Activated CD8-positive, alpha-beta T cell treated with anti-CD3 and anti-CD28 coated beads for 36 hours (primary cell): ENCODE measurements at regions not wholly inside any gene's neighbourhood (a gene's known extent, or its start where the extent isn't known, plus 50 kb on each side); places are given as distances from the start of the nearest gene placed in this dataset.

ENCODE experiments used
- ATAC-seq: fragments of 200-7000 bp; cut with Tn5 transposase; one replicate; pipeline ENCODE4 v1.10.0; 2021; ENCODE audit warnings: mild to moderate bottlenecking, moderate library complexity
- CTCF ChIA-PET: fragments of 350-600 bp; sonication (Branson Sonifier 250); formaldehyde crosslinking; loops from one replicate; lab custom pipeline; 2021; ENCODE audit warnings: antibody characterized with exemption; lab: Charles Lee
- POLR2A ChIA-PET: fragments of 350-600 bp; sonication (Branson Sonifier 250); formaldehyde crosslinking; loops from one replicate; lab custom pipeline; 2021; ENCODE audit warnings: antibody characterized with exemption; lab: Charles Lee
- DNase-seq: peaks from one replicate; pipeline ENCODE4 v3.0.0-alpha.2; 2020
- H3K27ac Mint-ChIP-seq: one replicate; pipeline ENCODE4 v1.8.0; 2021; ENCODE audit warnings: mild to moderate bottlenecking, mixed read lengths
- H3K27me3 Mint-ChIP-seq: one replicate; pipeline ENCODE4 v1.8.0; 2021; ENCODE audit warnings: mixed read lengths
- H3K36me3 Mint-ChIP-seq: one replicate; pipeline ENCODE4 v1.8.0; 2021; ENCODE audit warnings: low read depth, mixed read lengths
- H3K4me1 Mint-ChIP-seq: one replicate; pipeline ENCODE4 v1.8.0; 2021; ENCODE audit warnings: low read depth, mixed read lengths
- H3K4me3 Mint-ChIP-seq: one replicate; pipeline ENCODE4 v1.8.0; 2021; ENCODE audit warnings: mild to moderate bottlenecking, moderate library complexity, mixed read lengths
- H3K9me3 Mint-ChIP-seq: one replicate; pipeline ENCODE4 v1.8.0; 2021; ENCODE audit warnings: mixed read lengths
- CTCF ChIP-seq: fragments of 200-600 bp; IDR thresholded peaks from one replicate; pipeline ENCODE4 v1.8.0; 2022; ENCODE audit warnings: antibody characterized with exemption, mild to moderate bottlenecking
- intact Hi-C: fragments of 100-400 bp; cut with micrococcal nuclease; formaldehyde crosslinking; loops from one replicate; pipeline ENCODE4 v1.10.0; 2022

DNA sequence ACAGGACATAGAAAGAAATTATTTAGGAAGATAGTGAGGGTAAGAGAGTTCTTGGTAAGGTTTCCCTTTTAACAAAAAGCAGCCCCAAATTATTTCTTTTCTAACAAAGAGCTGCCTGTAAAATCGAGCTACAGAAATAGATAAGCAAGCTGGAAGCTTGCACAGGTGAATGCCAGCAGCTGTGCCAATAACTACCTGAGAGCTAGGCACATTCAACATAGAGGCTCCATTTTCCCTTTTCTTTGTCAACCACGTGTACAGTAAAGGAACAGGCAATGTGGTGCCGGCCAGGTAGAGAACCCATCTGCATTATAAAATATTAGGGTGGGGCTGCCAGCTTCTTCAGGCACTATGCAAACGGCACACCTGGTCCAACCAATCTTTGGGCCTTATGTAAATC is 341.6 kb upstream of the JAG1 start:
- no peak overlapping the region for H3K27ac Mint-ChIP-seq
- H3K9me3 Mint-ChIP-seq = peaks cover 5% of the 10 kb centered on the region
- intact Hi-C loops = no loop called here
- ChIA-PET POLR2A (no interaction called here), CTCF (no interaction called here)
- DNase-seq (no peak), ATAC-seq (no peak)
- no peak for TF ChIP-seq CTCF
- H3K36me3 Mint-ChIP-seq = no peaks in the 10 kb centered on the region
- H3K4me3 Mint-ChIP-seq = no peak overlapping the region
- no peaks in the 10 kb centered on the region for H3K4me1 Mint-ChIP-seq
- H3K27me3 Mint-ChIP-seq = no peaks in the 10 kb centered on the region

GRCh38 chr20:11017446-11017845 is 343.6 kb upstream of the JAG1 start:
- Mint-ChIP-seq H3K9me3 (peaks cover 5% of the 10 kb centered on the region), H3K36me3 (no peaks in the 10 kb centered on the region), H3K27ac (no peak overlapping the region), H3K4me1 (no peaks in the 10 kb centered on the region), H3K27me3 (no peaks in the 10 kb centered on the region), H3K4me3 (no peak overlapping the region)
- intact Hi-C loops = no loop called here
- POLR2A ChIA-PET = no interaction called here
- no peak for ATAC-seq
- no peak for DNase-seq
- TF ChIP-seq CTCF = no peak
- CTCF ChIA-PET = no interaction called here

DNA sequence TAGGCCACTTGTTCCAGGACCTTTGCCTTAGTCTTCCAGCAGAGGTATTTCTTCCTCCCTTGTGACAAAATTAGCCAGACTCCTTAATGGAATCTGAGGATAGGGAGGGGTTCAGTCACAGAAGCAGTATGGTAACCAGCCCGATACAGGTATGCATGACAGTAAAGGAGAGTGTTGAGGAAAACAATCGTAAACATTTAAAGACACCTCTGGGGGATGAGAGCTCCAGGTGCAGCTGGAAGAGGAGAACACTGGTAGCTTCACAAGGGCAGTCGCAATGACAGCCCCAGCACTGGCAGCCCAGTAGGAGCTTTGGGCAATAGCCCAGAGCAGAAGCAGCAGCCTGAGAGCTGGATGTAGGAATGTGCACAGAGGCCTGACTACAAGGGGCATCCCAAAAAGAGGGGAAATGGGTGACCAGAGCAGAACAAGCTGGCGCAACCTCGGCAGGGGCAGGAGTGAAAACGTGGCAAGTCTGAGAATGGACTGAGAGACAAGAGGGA is 344.9 kb upstream of the JAG1 start:
- ATAC-seq (no peak), DNase-seq (no peak)
- ChIA-PET POLR2A (no interaction called here), CTCF (no interaction called here)
- H3K27ac Mint-ChIP-seq = no peak overlapping the region
- H3K36me3 Mint-ChIP-seq = no peaks in the 10 kb centered on the region
- intact Hi-C loops = no loop called here
- no peak for TF ChIP-seq CTCF
- no peaks in the 10 kb centered on the region for H3K4me1 Mint-ChIP-seq
- no peak overlapping the region for H3K4me3 Mint-ChIP-seq
- peaks cover 7% of the 10 kb centered on the region for H3K9me3 Mint-ChIP-seq
- H3K27me3 Mint-ChIP-seq = no peaks in the 10 kb centered on the region

GRCh38 chr20:11020712-11021111 is 346.9 kb upstream of the JAG1 start:
- intact Hi-C loops = no loop called here
- ATAC-seq (no peak), DNase-seq (no peak)
- ChIA-PET CTCF (no interaction called here), POLR2A (no interaction called here)
- Mint-ChIP-seq H3K9me3 (peaks cover 7% of the 10 kb centered on the region), H3K27me3 (no peaks in the 10 kb centered on the region), H3K27ac (no peak overlapping the region), H3K36me3 (no peaks in the 10 kb centered on the region), H3K4me1 (no peaks in the 10 kb centered on the region), H3K4me3 (no peak overlapping the region)
- TF ChIP-seq CTCF = no peak

GRCh38 chr20:11027224-11027623 is 353.4 kb upstream of the JAG1 start:
- no peak for TF ChIP-seq CTCF
- Mint-ChIP-seq H3K27ac (no peak overlapping the region), H3K4me1 (no peaks in the 10 kb centered on the region), H3K27me3 (no peaks in the 10 kb centered on the region), H3K4me3 (no peak overlapping the region), H3K9me3 (peaks cover 9% of the 10 kb centered on the region), H3K36me3 (no peaks in the 10 kb centered on the region)
- POLR2A ChIA-PET = no interaction called here
- CTCF ChIA-PET = no interaction called here
- no peak for DNase-seq
- no peak for ATAC-seq
- intact Hi-C loops = no loop called here
